Anterior cingulate cortex (tissue), 58 donors: ENCODE measurements at regions not wholly inside any gene's neighbourhood (a gene's known extent, or its start where the extent isn't known, plus 50 kb on each side); places are given as distances from the start of the nearest gene placed in this dataset.
"Not testable (repeated sequence)": the region's sequence is repeated elsewhere in the genome, so short reads cannot be mapped to it uniquely, and the experiment has no call there.

Source experiments
- DNase-seq, 58 donors: peaks; one replicate each; lab custom pipeline; 2025; lab: John Stamatoyannopoulos, UW

DNA sequence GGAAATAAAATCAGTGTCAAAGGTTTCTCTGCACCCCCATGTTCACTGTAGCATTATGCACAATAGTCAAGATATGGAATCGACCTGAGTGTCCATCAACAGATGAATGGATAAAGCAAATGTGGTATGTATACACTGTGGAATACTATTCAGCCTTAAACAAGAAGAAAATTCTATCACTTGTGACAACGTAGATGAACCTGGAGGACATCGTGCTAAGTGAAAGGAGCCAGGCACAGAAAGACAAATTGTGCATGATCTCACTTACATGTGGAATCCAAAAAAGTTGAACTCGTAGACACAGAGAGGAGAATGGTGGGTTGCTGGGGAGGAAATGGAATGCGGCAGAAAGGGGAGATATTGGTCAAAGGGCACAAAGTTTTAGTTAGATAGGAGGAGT is 136.3 kb upstream of the ESR1 start:
- no peak for DNase-seq

GRCh38 chr6:151674578-151674977 is 132.9 kb upstream of the ESR1 start:
- DNase-seq: no peak

DNA sequence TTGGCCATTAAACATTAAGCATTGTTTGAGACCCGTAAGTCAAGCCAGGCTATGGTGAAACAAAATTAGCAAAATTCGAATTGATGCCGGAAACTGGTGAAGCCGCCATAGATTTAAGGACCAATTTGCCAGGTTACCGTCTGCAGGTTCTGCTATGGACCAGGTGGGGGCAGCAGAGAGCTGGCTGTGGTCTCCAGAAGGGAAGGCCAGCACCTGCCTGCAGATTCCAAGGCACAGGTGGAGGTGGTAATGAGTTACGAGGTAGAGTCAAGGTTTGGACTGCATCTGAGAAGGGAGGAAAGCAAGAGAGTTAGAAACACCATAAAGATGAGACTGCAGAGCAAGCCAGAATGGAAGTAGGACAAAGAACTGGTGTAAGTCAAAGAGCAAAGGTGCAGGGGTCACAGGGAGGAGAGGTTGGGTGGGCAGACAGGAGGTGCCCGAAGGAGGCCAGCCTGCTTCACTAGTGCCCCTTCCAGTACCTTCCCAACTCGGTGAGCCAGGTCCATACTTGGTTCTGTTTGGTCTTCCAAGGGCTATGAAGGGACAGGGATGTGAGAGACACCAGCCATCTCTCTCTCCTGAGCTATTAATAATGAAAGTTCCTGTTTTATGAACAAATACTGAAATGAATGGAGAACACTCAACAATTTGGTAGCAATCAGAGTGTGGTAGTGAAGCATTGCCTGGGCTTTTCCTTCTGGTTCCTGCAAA is 131.6 kb upstream of the ESR1 start:
- DNase-seq: no peak

DNA sequence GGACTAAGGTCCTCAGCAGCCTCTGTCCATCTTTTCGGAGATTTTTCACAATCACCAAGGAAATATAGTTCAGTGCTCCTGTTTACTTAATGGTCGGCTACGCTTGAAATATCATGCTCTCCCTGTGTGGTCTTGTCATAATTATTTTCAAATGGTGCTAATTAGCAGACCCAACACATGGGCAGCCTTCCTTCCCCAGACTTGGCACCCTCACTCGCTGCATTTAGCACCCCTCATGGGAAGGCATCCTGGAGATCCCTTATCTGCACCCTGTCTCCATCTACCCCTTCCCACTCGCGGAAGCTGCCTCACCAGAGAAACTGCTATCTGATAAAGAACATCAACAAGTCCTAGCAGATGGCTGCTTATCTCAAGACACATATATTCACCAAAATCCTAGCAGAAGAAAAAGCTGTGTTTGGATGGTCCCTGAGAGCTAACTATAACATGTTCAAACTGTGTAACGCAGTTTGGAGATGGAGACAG is 131.0 kb upstream of the ESR1 start:
- DNase-seq: peak in 4 of 58 donors; percentile 9 to 26 (median 14)

DNA sequence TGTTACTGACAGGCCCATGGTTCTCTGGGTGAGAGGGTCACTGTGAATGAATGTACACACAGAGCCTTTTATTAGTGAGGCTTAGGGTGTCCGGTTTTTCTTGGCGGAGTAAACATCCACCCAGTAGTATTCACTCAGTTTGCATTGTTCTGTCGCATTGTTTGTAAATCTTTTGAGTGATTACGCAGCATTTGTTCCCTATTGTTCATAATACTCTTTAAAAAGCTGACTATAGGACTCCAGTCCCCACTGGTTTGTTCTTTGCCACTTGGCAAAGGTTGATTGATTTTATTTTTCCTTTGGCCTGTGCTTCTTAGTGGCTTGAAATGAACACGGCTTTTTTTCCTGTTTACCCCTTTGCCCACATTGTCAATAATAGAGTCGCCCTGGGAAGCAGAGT is 130.1 kb upstream of the ESR1 start:
- no peak for DNase-seq

- no peak for DNase-seq
These were observed 128.4 kb upstream of the ESR1 start for GRCh38 chr6:151679081-151679480.

- no peak for DNase-seq
These were observed 127.5 kb upstream of the ESR1 start for GRCh38 chr6:151679941-151680340.

DNA sequence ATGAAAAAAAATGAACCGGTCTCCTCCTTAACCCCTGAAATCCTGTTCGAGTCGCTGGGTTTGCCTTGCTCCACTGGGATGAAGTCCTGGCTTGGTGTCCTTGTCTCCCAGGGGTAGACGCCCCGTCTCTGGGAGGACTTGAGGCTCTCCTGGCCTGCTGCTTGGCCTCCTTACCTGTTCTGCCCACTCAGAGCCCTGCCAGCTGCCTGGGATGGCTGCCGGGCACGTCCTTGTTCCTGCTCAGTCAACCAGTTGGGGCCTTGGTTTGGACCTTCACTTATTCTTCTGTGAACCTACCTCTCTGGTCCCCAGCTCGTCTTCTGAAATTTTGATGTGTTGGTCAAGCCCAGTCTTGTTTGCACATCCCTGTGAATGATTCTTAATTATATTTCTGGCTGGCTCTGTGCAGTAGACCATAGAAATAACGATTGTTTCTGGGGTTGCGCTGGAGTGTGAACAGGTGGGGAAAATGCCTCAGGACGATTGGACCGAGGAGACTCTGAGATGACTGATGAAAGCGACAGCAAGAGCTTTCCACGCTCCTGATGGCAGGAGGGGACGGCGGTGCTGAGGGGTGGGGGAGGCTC is 126.5 kb upstream of the ESR1 start:
- DNase-seq: no peak

GRCh38 chr6:151681433-151682059 is 125.9 kb upstream of the ESR1 start:
- DNase-seq: no peak

DNA sequence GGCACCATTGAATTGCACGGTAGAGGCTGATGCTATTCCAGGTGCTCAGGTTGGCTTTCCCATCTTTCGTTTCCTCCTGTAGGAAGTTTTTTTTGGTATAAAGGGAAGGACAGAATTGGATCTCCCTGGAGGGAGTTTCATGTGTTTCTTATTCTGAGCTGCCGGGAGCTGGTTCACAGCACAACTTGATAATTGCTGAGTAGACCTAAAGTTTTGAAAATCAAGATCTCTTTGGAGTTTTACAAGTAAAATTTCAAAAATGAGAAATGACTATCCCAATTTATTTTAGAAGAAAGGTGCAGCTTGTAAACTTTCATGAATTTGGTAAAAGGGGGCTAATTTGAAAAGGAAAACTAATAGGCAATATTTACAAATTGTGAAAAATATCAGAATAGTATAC is 125.2 kb upstream of the ESR1 start:
- DNase-seq: no peak

GRCh38 chr6:151682922-151683321 is 124.6 kb upstream of the ESR1 start:
- DNase-seq: no peak

- DNase-seq: no peak
These were observed 124.1 kb upstream of the ESR1 start for GRCh38 chr6:151683381-151683780.

DNA sequence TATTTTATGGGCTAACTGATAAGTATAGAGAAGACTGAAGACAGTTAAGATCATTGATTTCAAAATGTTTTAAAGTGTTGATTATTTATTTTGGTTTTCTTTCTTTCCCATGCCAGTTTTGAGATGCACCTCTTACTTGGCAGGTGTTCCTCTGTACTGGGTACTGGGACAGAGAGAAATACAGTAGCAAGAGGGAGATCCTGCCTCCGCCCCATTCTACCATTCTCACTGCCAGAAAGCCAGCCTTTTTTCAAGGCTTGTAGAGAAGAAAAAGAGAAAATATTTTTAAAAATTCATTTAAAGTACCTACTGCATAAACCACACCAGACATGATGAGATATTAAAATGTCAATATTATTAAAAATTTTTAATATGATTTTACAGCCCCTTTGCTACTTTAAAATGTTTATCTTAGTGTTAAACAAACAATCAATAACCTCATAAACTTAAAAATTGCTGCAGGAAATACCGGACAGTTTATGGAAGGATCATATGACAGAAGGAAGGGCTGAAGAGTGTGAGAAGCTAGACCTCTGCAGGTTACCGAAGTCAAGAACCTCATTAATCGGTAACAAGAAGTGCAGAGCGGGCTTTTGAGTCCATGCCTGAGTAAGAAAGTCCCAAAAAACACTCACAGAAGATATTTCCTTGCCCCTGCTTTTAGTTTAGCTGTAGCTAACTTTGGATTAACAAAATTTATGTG is 117.8 kb upstream of the ESR1 start:
- no peak for DNase-seq

DNA sequence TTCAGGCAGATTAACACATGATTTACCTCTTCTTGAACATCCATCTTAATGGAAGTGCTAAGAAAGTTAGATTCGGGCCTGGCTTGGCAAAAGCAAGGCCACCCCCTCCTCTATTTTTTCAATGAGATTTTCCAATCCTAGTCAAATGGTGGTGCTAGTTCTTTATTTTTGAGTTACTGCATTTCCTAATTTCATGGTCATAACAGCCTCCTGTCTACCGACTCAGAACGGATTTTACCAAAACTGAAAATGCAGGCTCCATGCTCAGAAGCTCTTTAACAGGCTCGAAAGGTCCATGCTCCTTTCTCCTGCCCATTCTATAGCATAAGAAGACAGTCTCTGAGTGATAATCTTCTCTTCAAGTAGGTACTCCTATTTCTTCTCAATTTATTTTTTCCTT is 117.2 kb upstream of the ESR1 start:
- DNase-seq: no peak

- DNase-seq: no peak
These were observed 116.5 kb upstream of the ESR1 start for GRCh38 chr6:151690768-151691562.

- DNase-seq: no peak
These were observed 115.3 kb upstream of the ESR1 start for GRCh38 chr6:151692216-151692615.

DNA sequence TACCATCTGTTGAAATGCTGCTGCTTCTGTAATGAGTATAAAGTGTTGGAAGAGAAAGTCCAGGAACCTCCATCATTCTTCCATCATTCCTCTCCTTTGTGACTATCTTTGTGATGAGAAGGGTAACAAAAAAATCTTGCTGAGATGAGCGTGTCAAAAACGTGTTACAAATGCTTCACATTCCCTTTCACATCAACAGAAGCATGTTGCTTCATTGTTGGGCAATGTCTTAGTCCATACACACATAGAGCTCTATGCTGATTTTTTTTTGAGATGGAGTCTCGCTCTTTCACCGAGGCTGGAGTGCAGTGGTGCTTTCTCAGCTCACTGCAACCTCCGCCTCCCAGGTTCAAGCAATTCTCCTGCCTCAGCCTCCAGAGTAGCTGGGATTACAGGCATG is 114.1 kb upstream of the ESR1 start:
- no peak for DNase-seq

- DNase-seq: no peak
These were observed 112.3 kb upstream of the ESR1 start for GRCh38 chr6:151695156-151695555.

GRCh38 chr6:151696302-151696701 is 111.2 kb upstream of the ESR1 start:
- not testable (repeated sequence) for DNase-seq

- no peak for DNase-seq
These were observed 108.4 kb upstream of the ESR1 start for GRCh38 chr6:151698931-151699700.
